HT1080 (cell line): ENCODE measurements at regions not wholly inside any gene's neighbourhood (a gene's known extent, or its start where the extent isn't known, plus 50 kb on each side); places are given as distances from the start of the nearest gene placed in this dataset.
A peak's percentile ranks its signal among the peaks of the same experiment; 100 is the strongest.

Source experiments
- DNase-seq: peaks from one replicate; pipeline ENCODE4 v3.0.0-alpha.2; 2015; ENCODE audit warnings: low read depth

GRCh38 chr5:72693546-72694205 lies 122.8 kb upstream of the TNPO1 start:
- no peak for DNase-seq

- no peak for DNase-seq
These were observed 123.6 kb upstream of the TNPO1 start for GRCh38 chr5:72692651-72693442.

- DNase-seq = peak; percentile 7
These were observed 124.2 kb upstream of the TNPO1 start for GRCh38 chr5:72692231-72692637.

GRCh38 chr5:72691751-72692150 lies 124.7 kb upstream of the TNPO1 start:
- DNase-seq = no peak

- no peak for DNase-seq
These were observed 127.5 kb upstream of the TNPO1 start for GRCh38 chr5:72688916-72689315.

GRCh38 chr5:72687288-72687687 lies 129.2 kb upstream of the TNPO1 start:
- DNase-seq = no peak

- no peak for DNase-seq
These were observed 133.9 kb upstream of the TNPO1 start for GRCh38 chr5:72682561-72682960.

GRCh38 chr5:72681781-72682180 lies 134.7 kb upstream of the TNPO1 start:
- DNase-seq = peak; percentile 77

GRCh38 chr5:72677447-72677846 lies 139.0 kb upstream of the TNPO1 start:
- no peak for DNase-seq

GRCh38 chr5:72676831-72677230 lies 139.6 kb upstream of the TNPO1 start:
- peak; percentile 38 for DNase-seq

GRCh38 chr5:72673623-72674022 lies 142.8 kb upstream of the TNPO1 start:
- DNase-seq = no peak

GRCh38 chr5:72673180-72673579 lies 143.3 kb upstream of the TNPO1 start:
- DNase-seq = no peak

- DNase-seq = no peak
These were observed 148.8 kb upstream of the TNPO1 start for GRCh38 chr5:72667708-72668107.

- DNase-seq = no peak
These were observed 153.5 kb upstream of the TNPO1 start for GRCh38 chr5:72662936-72663335.

- DNase-seq = no peak
These were observed 154.2 kb upstream of the TNPO1 start for GRCh38 chr5:72662305-72662704.

GRCh38 chr5:72661405-72661804 lies 154.2 kb upstream of the ZNF366 start:
- peak; percentile 84 for DNase-seq

GRCh38 chr5:72659726-72660125 lies 152.5 kb upstream of the ZNF366 start:
- no peak for DNase-seq

- DNase-seq = no peak
These were observed 151.7 kb upstream of the ZNF366 start for GRCh38 chr5:72658761-72659540.

GRCh38 chr5:72658161-72658560 lies 151.0 kb upstream of the ZNF366 start:
- no peak for DNase-seq

GRCh38 chr5:72656756-72657513 lies 149.7 kb upstream of the ZNF366 start:
- DNase-seq = no peak

GRCh38 chr5:72656331-72656730 lies 149.1 kb upstream of the ZNF366 start:
- DNase-seq = no peak
